ENCODE measurements at regions not wholly inside any gene's neighbourhood (a gene's known extent, or its start where the extent isn't known, plus 50 kb on each side); places are given as distances from the start of the nearest gene placed in this dataset.

GRCh38 chr7:109136893-109137292 is 567.2 kb downstream of the DNAJB9 start:
- TF ChIP-seq, protein P1, sequence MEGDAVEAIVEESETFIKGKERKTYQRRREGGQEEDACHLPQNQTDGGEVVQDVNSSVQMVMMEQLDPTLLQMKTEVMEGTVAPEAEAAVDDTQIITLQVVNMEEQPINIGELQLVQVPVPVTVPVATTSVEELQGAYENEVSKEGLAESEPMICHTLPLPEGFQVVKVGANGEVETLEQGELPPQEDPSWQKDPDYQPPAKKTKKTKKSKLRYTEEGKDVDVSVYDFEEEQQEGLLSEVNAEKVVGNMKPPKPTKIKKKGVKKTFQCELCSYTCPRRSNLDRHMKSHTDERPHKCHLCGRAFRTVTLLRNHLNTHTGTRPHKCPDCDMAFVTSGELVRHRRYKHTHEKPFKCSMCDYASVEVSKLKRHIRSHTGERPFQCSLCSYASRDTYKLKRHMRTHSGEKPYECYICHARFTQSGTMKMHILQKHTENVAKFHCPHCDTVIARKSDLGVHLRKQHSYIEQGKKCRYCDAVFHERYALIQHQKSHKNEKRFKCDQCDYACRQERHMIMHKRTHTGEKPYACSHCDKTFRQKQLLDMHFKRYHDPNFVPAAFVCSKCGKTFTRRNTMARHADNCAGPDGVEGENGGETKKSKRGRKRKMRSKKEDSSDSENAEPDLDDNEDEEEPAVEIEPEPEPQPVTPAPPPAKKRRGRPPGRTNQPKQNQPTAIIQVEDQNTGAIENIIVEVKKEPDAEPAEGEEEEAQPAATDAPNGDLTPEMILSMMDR (IDR thresholded peaks at IDR 0.05; ENCODE audit: unreplicated experiment): no peak
- CTCF ChIA-PET: no interaction called here
- Mint-ChIP-seq H3K27me3 (ENCODE audit: unreplicated experiment) (no peaks in the 10 kb centered on the region), H3K27ac (ENCODE audit: unreplicated experiment) (no peak overlapping the region), H3K9me3 (ENCODE audit: low read depth, unreplicated experiment) (peaks cover 27% of the 10 kb centered on the region), H3K4me1 (ENCODE audit: low read depth, unreplicated experiment) (no peaks in the 10 kb centered on the region), H3K4me3 (ENCODE audit: low read depth, unreplicated experiment) (no peak overlapping the region), H3K36me3 (ENCODE audit: insufficient read depth, unreplicated experiment) (no peaks in the 10 kb centered on the region)
- BruUV-seq (replicated peaks): no TSS peak
- intact Hi-C loops (cut with micrococcal nuclease; ENCODE audit: unreplicated experiment): no loop called here
- no peak for DNase-seq

DNA sequence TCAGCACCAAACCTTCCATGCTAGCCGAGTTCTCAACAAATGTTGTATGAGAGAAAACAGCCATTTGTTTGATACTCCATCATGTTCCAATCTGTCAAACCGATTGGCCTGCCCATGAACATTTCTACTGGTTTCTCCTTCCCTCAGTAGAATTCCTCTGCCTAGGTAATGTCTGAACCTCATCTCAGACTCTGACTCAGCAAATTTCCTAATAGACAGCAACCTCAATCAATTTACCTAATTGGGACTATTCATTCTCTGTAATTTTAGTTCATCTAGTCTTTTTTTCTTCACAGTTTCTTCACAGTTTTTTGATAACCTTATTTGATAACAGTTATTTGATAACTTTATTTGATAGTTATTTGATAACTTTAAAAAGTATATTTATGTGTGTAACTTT is 585.1 kb downstream of the DNAJB9 start:
- no peak overlapping the region for H3K4me3 Mint-ChIP-seq (ENCODE audit: low read depth, unreplicated experiment)
- DNase-seq: no peak
- H3K9me3 Mint-ChIP-seq (ENCODE audit: low read depth, unreplicated experiment): peaks cover 15% of the 10 kb centered on the region
- H3K36me3 Mint-ChIP-seq (ENCODE audit: insufficient read depth, unreplicated experiment): no peaks in the 10 kb centered on the region
- intact Hi-C loops (cut with micrococcal nuclease; ENCODE audit: unreplicated experiment): no loop called here
- BruUV-seq (replicated peaks): no TSS peak
- CTCF ChIA-PET: no interaction called here
- H3K27ac Mint-ChIP-seq (ENCODE audit: unreplicated experiment): no peak overlapping the region
- no peaks in the 10 kb centered on the region for H3K27me3 Mint-ChIP-seq (ENCODE audit: unreplicated experiment)
- H3K4me1 Mint-ChIP-seq (ENCODE audit: low read depth, unreplicated experiment): no peaks in the 10 kb centered on the region
- TF ChIP-seq, protein P1 (IDR thresholded peaks at IDR 0.05; ENCODE audit: unreplicated experiment): no peak

DNA sequence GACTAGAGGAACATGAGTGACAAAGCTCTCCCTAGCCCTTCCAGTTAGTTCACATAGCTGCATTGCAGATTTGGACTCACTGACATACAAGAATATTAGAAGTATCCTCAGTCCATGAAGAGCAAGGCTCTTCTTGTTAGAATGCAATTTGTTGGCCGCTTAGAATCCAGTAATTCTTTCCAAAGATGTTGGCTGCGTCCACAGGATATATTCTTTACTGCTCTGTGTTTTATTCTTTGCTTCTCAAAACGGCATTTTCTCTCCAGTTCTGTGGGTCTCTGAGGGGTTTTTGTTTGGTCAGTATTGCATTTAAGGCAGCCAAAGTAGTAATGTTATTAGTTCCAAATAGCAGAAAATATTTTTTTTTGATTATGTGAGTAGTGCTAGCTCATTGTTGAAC is 588.6 kb downstream of the DNAJB9 start:
- TF ChIP-seq, protein P1 (IDR thresholded peaks at IDR 0.05; ENCODE audit: unreplicated experiment): no peak
- H3K27ac Mint-ChIP-seq (ENCODE audit: unreplicated experiment): no peak overlapping the region

DNA sequence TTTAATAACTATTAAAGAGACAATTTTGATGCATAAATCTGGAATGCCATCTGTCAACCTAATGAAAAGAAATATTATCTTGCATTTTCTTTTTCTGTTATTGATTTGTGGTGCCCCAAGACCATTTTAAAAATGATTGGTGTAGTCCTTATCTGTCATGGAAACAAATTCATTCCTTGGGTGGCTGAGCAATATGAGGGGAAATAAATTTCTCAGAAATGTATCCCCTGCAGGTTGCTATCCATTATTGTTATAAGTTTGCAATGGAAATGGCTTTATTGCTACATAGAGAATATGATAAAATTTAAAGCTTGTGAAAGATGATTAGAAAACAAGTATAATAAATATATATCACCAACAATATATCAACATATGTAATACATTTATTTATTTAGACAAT is 607.0 kb downstream of the DNAJB9 start:
- no TSS peak for BruUV-seq (replicated peaks)
- peaks cover 6% of the 10 kb centered on the region for H3K9me3 Mint-ChIP-seq (ENCODE audit: low read depth, unreplicated experiment)
- no peak overlapping the region for H3K4me3 Mint-ChIP-seq (ENCODE audit: low read depth, unreplicated experiment)
- H3K27ac Mint-ChIP-seq (ENCODE audit: unreplicated experiment): no peak overlapping the region
- no peak for DNase-seq
- CTCF ChIA-PET: no interaction called here
- H3K27me3 Mint-ChIP-seq (ENCODE audit: unreplicated experiment): no peaks in the 10 kb centered on the region
- no peaks in the 10 kb centered on the region for H3K4me1 Mint-ChIP-seq (ENCODE audit: low read depth, unreplicated experiment)
- intact Hi-C loops (cut with micrococcal nuclease; ENCODE audit: unreplicated experiment): no loop called here
- no peaks in the 10 kb centered on the region for H3K36me3 Mint-ChIP-seq (ENCODE audit: insufficient read depth, unreplicated experiment)
- TF ChIP-seq, protein P1 (IDR thresholded peaks at IDR 0.05; ENCODE audit: unreplicated experiment): no peak

More for the DNA sequence above, 588.6 kb downstream of the DNAJB9 start:
- no peaks in the 10 kb centered on the region for H3K4me1 Mint-ChIP-seq (ENCODE audit: low read depth, unreplicated experiment)
- H3K36me3 Mint-ChIP-seq (ENCODE audit: insufficient read depth, unreplicated experiment): no peaks in the 10 kb centered on the region
- H3K9me3 Mint-ChIP-seq (ENCODE audit: low read depth, unreplicated experiment): peaks cover 11% of the 10 kb centered on the region
- intact Hi-C loops (cut with micrococcal nuclease; ENCODE audit: unreplicated experiment): no loop called here
- no peaks in the 10 kb centered on the region for H3K27me3 Mint-ChIP-seq (ENCODE audit: unreplicated experiment)
- CTCF ChIA-PET: no interaction called here
- H3K4me3 Mint-ChIP-seq (ENCODE audit: low read depth, unreplicated experiment): no peak overlapping the region
- BruUV-seq (replicated peaks): no TSS peak
- no peak for DNase-seq

DNA sequence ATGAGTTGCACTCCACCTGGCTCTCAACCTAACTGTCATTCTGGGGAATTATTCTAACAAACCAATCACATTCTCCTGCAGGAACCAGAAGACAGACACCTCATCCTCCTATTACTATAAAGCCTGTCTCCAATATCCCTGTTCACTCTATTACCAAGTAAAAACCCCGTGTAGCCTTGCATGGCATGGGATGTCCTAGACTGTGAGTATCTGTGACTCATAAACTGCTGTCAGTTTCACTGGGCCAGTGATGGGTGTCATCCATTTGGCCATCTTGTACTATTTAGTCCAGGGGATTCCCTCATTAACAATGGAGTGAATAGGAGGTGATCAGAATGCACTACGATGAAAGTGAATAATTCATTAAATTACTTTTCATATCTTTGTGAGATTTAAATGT is 608.7 kb downstream of the DNAJB9 start:
- intact Hi-C loops (cut with micrococcal nuclease; ENCODE audit: unreplicated experiment): no loop called here
- Mint-ChIP-seq H3K27ac (ENCODE audit: unreplicated experiment) (no peak overlapping the region), H3K4me1 (ENCODE audit: low read depth, unreplicated experiment) (no peaks in the 10 kb centered on the region), H3K9me3 (ENCODE audit: low read depth, unreplicated experiment) (peaks cover 4% of the 10 kb centered on the region), H3K36me3 (ENCODE audit: insufficient read depth, unreplicated experiment) (no peaks in the 10 kb centered on the region), H3K4me3 (ENCODE audit: low read depth, unreplicated experiment) (no peak overlapping the region), H3K27me3 (ENCODE audit: unreplicated experiment) (no peaks in the 10 kb centered on the region)
- DNase-seq: no peak
- CTCF ChIA-PET: no interaction called here
- no TSS peak for BruUV-seq (replicated peaks)
- TF ChIP-seq, protein P1 (IDR thresholded peaks at IDR 0.05; ENCODE audit: unreplicated experiment): no peak
